HG02943 (cell line): ENCODE measurements at regions not wholly inside any gene's neighbourhood (a gene's known extent, or its start where the extent isn't known, plus 50 kb on each side); places are given as distances from the start of the nearest gene placed in this dataset.

Experiments used
- ATAC-seq: cut with Tn5 transposase; IDR thresholded peaks from one replicate; pipeline ENCODE4 v1.9.1; 2021; ENCODE audit warnings: mild to moderate bottlenecking, low read depth, moderate library complexity; ENCODE audit not compliant: unreplicated experiment

DNA sequence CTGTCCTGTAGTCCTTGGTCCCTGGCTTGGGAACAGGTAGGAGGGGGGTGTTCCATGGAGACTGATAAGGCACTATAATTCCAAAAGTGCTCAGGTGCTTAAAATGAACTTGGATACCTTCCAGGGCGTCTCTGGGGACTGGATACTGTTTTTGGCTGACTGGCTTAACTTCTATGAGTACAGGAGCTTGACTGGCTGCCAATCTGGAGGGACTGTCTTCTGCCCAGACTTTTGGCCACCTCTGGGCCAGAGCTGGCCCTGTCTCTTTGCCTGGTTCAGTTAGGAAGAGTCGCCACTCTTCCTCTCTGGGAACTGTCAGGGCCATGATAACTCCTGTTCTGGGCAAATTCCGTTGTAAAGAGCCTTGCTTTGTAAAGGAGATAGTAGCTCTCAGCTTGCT lies 407.0 kb downstream of the TGFB2 start:
- no peak for ATAC-seq

GRCh38 chr1:218754477-218754876 lies 409.3 kb downstream of the TGFB2 start:
- ATAC-seq = no peak

GRCh38 chr1:218755128-218755527 lies 410.0 kb downstream of the TGFB2 start:
- no peak for ATAC-seq

DNA sequence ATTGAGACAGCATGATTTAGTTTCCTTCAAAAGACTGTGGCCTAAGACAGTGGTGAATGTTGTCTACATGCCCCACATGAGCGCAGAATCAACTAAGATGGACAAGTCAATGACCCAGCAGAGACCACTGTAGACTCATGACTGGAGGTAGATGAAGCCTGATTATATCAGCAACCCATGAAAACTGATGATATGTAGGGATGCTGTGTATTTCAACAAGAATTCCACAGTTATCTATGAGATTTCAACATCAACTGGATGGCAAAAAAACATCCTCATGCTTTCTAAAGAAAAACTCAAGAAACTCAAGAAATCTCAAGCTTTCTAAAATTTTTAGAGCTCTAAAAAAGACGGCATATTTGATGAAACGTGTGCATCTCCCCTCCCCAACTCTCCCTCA lies 413.9 kb upstream of the LYPLAL1 start:
- no peak for ATAC-seq

GRCh38 chr1:218760601-218761570 lies 412.8 kb upstream of the LYPLAL1 start:
- ATAC-seq = no peak

DNA sequence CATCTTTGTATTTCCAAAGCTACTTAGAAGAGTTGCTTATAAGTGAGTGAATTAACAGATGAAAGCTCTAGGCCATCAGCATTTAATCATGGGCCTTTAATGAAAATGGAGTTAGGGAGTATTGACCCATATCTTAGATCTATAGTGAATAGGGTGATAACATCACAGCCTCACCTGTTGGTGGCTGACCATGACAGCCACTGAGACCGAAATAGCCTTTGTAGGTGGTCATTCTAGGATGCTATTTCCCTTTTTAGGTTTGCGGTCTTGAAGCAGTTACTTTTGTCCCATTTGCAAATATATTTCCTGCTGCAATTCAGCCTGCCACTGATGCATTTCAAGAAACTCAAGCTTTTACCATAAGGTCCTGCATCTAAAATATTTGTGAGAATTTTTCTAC lies 410.1 kb upstream of the LYPLAL1 start:
- no peak for ATAC-seq

- ATAC-seq = no peak
These were observed 407.9 kb upstream of the LYPLAL1 start for GRCh38 chr1:218765753-218766152.

GRCh38 chr1:218771931-218772330 lies 401.7 kb upstream of the LYPLAL1 start:
- no peak for ATAC-seq

- no peak for ATAC-seq
These were observed 401.1 kb upstream of the LYPLAL1 start for GRCh38 chr1:218772575-218772974.

DNA sequence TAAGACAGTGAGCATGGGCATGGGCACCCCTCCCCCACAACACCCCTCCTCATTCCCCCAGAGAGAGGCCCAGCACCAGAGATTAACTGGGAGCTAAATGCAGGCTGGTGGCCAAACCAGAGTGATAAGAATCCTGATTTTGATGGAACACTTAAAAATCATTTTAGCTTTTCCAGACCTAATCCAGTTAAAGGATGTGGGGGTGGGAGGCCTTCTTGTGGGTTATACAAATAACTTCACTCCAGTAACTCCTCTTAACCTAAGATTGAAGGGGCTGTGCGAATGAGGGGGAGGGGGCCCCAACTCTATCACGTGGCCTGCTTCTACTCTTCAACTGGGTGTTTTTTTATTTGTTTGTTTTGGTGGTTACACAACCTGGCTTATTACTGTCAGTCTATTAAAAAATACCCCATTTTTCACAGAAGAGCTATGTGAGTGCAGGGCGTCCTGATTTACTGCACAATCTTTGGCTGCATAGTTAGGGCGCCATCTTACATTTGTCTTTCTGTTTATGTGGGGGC lies 398.1 kb upstream of the LYPLAL1 start:
- no peak for ATAC-seq

DNA sequence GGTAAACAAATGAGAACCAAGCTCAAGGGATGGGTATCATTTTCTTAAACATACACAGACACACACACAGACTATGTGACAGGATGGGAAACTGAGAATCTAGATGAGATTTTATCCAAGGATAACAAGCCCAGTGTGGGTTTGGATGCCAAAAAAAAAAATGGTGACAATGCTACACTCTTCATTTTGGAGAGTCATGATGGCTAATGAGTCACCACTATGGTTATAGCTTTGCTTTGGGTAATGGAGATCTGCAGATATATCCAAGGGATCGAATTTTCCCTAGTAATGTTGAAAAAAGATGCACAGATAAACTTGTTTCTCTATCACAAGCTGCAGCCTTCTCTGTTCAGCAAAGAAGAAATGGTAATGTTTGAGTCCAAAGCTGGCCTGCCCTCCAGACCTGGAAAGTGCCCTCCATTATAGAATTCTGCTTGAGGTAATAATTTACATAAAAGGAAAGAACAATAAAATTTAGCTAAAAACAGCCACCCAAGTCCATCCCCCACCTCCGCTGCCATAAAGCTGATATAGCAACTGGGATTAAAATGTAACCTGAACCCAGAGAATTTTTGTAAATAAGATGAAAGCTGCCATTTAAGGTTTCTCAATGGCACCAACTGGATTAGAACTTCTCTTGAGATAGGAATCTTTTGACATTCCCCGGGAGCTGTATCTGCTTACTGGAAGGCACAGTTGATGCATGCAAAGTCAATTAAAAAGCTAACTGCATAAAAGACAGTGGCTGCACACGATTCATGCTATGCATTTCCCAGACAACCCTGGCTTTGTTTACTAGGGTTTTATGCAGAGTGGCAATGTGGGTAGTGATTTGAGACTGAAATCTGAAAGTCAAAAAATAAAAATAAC lies 395.2 kb upstream of the LYPLAL1 start:
- no peak for ATAC-seq

DNA sequence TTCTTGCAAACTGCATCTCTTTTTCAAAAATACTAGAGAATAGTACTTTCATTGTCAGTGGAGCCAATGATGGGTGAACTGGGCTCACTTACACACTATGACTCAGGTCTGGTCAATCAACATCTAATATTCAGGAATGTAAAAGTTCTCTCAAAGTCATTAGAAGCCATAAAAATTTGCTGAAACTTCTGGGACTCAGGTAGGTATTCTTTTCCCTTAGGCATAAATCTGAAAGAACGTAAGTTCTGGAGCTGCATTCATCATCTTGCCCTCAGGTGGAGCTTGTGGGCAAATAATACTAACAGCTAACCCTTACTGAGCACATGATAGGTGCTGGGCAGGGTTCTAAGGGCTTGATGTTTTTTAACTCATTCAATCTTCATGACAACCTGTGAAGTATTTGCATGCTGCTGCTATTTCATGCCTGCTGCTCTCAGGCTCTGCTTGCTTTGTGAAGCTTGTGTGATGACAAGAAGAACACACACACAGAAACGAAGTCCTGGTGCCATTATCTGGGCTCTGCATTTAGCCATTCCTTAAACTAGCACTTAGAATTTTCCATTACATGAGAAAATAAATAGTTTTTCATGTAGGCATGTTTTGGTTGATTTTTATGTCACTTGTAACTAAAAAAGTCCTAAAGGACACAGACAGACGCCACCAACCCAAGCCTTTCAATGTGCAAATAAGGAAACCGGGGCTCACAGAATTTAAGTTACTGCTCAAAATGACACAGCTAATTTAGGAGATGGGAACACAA lies 394.2 kb upstream of the LYPLAL1 start:
- no peak for ATAC-seq

DNA sequence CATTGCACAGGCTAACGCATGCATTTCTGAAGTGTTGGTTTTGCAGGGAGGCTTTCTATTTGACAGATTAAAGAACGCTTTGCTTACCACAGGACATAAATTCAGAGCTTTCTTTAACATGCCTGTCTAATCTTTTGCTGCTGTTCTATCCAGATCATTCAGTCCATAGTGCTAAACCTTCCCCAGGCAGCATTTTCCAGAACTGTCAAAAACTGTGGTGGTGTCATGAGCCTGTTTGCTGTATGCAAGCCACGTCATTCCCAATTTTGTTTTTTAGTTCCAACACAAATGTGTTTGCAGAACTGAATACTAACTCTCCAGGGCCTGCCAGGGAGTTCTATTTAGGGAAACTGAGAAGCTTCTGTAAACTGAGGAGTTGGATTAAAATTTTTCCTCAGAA lies 390.5 kb upstream of the LYPLAL1 start:
- no peak for ATAC-seq

DNA sequence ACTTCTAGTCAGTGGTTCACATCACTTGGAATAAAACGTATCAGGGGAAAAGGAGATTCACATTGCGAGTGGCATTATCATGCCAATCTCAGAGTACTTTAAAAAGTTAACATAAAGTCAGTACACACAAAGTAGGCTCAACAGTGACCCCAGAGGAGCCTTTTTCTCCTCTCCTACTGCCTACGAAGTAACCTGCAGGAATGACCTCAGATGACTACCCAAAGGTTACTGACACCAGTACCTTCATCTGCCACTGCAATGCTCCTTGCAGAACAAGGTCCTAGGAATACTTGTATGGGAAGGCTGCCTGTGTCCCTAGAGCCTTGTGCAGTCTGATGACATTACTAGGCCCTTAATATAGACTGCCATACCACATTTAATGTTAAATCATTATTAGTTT lies 389.8 kb upstream of the LYPLAL1 start:
- no peak for ATAC-seq

- ATAC-seq = no peak
These were observed 387.8 kb upstream of the LYPLAL1 start for GRCh38 chr1:218785928-218786327.

DNA sequence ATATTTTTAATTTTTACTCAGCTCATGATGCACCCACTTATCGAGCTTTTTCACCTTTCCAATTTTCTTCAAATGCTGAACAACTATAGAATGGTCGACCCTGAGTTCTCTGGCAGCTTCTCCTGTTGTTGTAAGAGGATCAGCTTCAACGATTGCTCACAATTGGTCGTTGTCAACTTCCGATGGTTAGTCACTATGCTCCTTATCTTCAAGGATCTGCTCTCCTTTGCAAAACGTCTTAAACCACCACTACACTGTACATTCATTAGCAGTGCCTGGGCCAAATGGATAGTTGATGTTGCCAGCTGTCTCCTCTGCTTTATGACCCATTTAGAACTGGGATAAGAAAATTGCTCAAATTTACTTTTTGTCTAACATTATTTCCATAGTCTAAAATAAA lies 385.9 kb upstream of the LYPLAL1 start:
- no peak for ATAC-seq

DNA sequence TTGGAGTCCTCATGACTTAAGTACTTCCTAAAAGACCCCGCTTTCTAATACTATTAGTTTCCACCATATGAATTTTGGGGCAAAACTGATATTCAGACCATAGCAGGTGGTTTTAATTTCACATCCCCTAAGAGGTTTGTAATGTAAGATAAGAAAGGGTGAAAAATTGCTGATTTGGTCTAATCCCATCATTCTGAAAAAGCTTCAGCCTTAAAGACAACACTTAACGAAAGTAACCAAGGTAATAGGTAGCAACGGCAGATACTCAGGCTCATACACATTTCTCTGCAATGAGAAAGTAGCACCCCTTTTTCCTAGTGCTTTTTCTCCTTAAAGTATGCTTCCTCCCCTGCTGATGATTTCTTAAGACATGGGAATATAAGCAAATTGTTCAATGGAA lies 376.9 kb upstream of the LYPLAL1 start:
- no peak for ATAC-seq

DNA sequence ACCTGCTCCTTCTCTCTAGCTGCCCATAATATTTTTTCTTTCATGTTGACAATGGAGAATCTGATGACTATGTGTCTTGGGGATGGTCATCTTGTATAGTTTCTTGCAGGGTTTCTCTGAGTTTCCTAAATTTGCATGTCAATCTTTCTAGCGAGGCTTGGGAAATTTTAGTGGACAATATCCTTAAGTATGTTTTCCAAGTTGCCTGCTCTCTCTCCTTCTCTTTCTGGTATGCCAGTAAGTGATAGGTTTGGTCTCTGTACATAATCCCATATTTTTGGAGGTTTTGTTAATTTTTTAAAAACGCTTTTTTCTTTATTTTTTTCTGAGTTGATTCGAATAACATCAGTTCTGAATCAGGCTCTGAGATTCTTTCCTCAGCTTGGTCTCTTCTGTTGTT lies 370.9 kb upstream of the LYPLAL1 start:
- ATAC-seq = no peak

GRCh38 chr1:218803351-218803997 lies 370.2 kb upstream of the LYPLAL1 start:
- no peak for ATAC-seq
